Body of pancreas (tissue), 4 donors: ENCODE measurements at regions not wholly inside any gene's neighbourhood (a gene's known extent, or its start where the extent isn't known, plus 50 kb on each side); places are given as distances from the start of the nearest gene placed in this dataset.

ENCODE experiments used
- ATAC-seq: fragments of 150-250 bp; one replicate; pipeline ENCODE4 v1.9.1; 2016
- DNase-seq, 4 donors: peaks; one replicate each; pipeline ENCODE4 v3.0.0-alpha.2; 2019
- H3K27ac ChIP-seq, 4 donors: fragments of 200-600 bp; sonication (generic); 1 replicate in 3 of 4; 2 replicates in 1 of 4; pipeline versions ENCODE4 v1.5.1 to v1.6.1; 2016 to 2019; ENCODE audit warnings: mild to moderate bottlenecking in 1 of 4, mixed read lengths in 1 of 4, moderate library complexity in 1 of 4
- H3K27me3 ChIP-seq, 2 donors: fragments of 200-600 bp; sonication (generic); one replicate each; pipeline ENCODE4 v1.6.0; 2016; ENCODE audit warnings: mild to moderate bottlenecking in 1 of 2
- H3K36me3 ChIP-seq, 2 donors: fragments of 200-600 bp; sonication (generic); replicated peaks in 1 of 2; 2 replicates each; pipeline ENCODE4 v1.5.1; 2016; ENCODE audit warnings: low read depth in 2 of 2; ENCODE audit not compliant: insufficient read depth in 1 of 2
- H3K4me1 ChIP-seq: fragments of 200-600 bp; sonication (generic); one replicate; pipeline ENCODE4 v1.6.0; 2016
- H3K4me3 ChIP-seq, 2 donors: fragments of 200-600 bp; sonication (generic); 1 replicate in 1 of 2; 2 replicates in 1 of 2; pipeline ENCODE4 v1.5.1; 2016 to 2019
- H3K9me3 ChIP-seq, 3 donors: fragments of 200-600 bp; sonication (generic); 1 replicate in 2 of 3; 2 replicates in 1 of 3; pipeline ENCODE4 v1.5.1; 2016
- POLR2A ChIP-seq, 3 donors: fragments of 450-650 bp; IDR thresholded peaks; one replicate each; pipeline ENCODE4 v1.6.1; 2016; ENCODE audit warnings: antibody characterized with exemption in 3 of 3, mild to moderate bottlenecking in 2 of 3
- whole genome bisulfite sequencing, 2 donors: methylation state at CpG; one replicate each; pipeline ENCODE4 v1.1.5; 2017; 5-methylcytosine and 5-hydroxymethylcytosine counted together
- intact Hi-C: fragments of 100-400 bp; cut with DNase I; formaldehyde crosslinking; loops from one replicate; pipeline ENCODE4 v1.15.1; 2023
- TF ChIP-seq, protein P1 (sequence below), 7 experiments: fragments of 450-650 bp in 4 of 7; fragments of 200-600 bp in 3 of 7; sonication (generic) in 3 of 7; IDR thresholded peaks; one replicate each; pipeline ENCODE4 v1.5.1; 2016 to 2019; ENCODE audit warnings: antibody characterized with exemption in 7 of 7

DNA sequence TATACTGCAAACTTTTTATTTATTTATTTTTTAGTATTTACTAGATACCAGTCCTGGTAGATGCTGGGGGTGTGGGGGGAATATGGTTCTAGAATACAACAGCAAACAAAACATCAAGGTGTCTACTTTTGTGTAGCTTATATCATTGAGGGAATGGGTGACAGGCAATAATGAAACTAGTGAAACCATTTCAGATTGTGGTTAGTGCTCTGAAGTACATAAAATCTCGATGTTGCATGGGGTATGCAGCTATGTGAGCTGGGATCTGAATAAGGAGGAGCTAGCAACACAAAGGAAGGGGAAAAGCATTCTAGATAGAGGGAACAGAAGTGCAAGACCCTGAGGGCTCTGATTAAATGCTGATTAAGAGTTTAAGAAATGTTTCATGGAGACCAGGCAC is 103.5 kb downstream of the WT1 start:
- WGBS, 2 donors: 66 to 73% methylated on average over 1 of the region's 1 CpG

GRCh38 chr11:32332990-32333319 is 102.4 kb downstream of the WT1 start:
- no peaks in the 10 kb centered on the region for H3K27me3 ChIP-seq
- H3K36me3 ChIP-seq: no peaks in the 10 kb centered on the region
- ATAC-seq (peak; percentile 12), DNase-seq (no peak)
- TF ChIP-seq POLR2A (IDR thresholded peaks at IDR 0.05): no peak
- TF ChIP-seq, protein P1, sequence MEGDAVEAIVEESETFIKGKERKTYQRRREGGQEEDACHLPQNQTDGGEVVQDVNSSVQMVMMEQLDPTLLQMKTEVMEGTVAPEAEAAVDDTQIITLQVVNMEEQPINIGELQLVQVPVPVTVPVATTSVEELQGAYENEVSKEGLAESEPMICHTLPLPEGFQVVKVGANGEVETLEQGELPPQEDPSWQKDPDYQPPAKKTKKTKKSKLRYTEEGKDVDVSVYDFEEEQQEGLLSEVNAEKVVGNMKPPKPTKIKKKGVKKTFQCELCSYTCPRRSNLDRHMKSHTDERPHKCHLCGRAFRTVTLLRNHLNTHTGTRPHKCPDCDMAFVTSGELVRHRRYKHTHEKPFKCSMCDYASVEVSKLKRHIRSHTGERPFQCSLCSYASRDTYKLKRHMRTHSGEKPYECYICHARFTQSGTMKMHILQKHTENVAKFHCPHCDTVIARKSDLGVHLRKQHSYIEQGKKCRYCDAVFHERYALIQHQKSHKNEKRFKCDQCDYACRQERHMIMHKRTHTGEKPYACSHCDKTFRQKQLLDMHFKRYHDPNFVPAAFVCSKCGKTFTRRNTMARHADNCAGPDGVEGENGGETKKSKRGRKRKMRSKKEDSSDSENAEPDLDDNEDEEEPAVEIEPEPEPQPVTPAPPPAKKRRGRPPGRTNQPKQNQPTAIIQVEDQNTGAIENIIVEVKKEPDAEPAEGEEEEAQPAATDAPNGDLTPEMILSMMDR (IDR thresholded peaks at IDR 0.05): no peak
- H3K4me1 ChIP-seq: peaks cover 18% of the 10 kb centered on the region
- no peaks in the 10 kb centered on the region for H3K9me3 ChIP-seq
- intact Hi-C loops: no loop called here
- peak overlapping the region in 1 of 2 donors; percentile 13 for H3K4me3 ChIP-seq
- WGBS, 2 donors: 13 to 19% methylated on average over 14 of the region's 14 CpGs
- H3K27ac ChIP-seq: no peak overlapping the region

More for the DNA sequence above, 103.5 kb downstream of the WT1 start:
- ATAC-seq: no peak
- Histone ChIP-seq H3K27ac (no peak overlapping the region), H3K4me3 (no peak overlapping the region), H3K9me3 (no peaks in the 10 kb centered on the region), H3K4me1 (peaks cover 18% of the 10 kb centered on the region), H3K27me3 (no peaks in the 10 kb centered on the region), H3K36me3 (no peaks in the 10 kb centered on the region)
- TF ChIP-seq, protein P1 (IDR thresholded peaks at IDR 0.05): no peak
- no peak for TF ChIP-seq POLR2A (IDR thresholded peaks at IDR 0.05)
- DNase-seq: no peak
- intact Hi-C loops: no loop called here

DNA sequence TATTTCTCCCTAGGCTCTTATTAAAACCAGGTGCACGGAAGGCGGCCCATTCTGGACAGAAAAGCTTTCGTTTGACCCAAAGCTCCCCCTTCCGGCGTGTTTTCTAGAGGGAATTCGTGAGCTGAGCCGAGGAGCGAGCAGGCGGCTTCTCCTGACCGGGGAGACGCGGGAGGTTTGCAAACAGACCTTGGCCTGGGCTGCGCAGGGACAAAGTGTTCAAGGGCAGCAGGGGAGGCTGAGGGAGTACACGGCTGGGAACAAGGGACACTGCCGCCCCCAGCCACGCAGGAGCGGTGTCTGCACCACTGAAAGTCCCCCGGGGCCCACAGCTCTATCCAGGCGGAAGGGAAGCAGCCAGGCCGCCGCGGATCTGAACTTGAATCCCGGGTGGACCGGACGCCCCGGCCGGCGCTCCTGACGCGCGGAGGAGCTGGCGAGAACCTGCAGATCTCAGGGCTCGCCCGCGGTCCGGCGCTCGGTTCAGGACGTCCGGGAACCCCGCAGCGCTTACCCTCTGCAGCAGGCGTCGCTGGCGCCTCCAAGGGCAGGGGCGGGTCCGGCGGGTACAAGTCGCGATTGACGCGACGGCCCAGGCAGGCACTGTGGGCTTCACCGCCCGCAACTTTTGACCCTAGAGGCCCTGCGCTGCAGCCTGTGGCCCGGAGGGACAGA is 101.9 kb downstream of the WT1 start:
- Histone ChIP-seq H3K4me3 (peak overlapping the region in 1 of 2 donors; percentile 13), H3K27ac (peak overlapping the region in 1 of 4 donors; percentile 24), H3K36me3 (no peaks in the 10 kb centered on the region), H3K27me3 (no peaks in the 10 kb centered on the region), H3K4me1 (peaks cover 18% of the 10 kb centered on the region), H3K9me3 (no peaks in the 10 kb centered on the region)
- DNase-seq (peak; percentile 75 to 81 (median 78)), ATAC-seq (peak; percentile 91)
- intact Hi-C loops: no loop called here
- 3 to 13% methylated on average over 15 to 56 of the region's 57 CpGs for WGBS, 2 donors
- TF ChIP-seq, protein P1 (IDR thresholded peaks at IDR 0.05): peak in 6 of 7 experiments; percentile 23 to 53 (median 37)
- TF ChIP-seq POLR2A (IDR thresholded peaks at IDR 0.05): peak in 1 of 3 donors; percentile 10

- 90 to 96% methylated on average over 6 to 8 of the region's 8 CpGs for WGBS, 2 donors
- ATAC-seq (no peak), DNase-seq (peak in 2 of 4 donors; percentile 12 to 19)
- intact Hi-C loops: no loop called here
- H3K27ac ChIP-seq: no peak overlapping the region
- H3K27me3 ChIP-seq: no peaks in the 10 kb centered on the region
- no peak overlapping the region for H3K4me3 ChIP-seq
- TF ChIP-seq, protein P1 (IDR thresholded peaks at IDR 0.05): peak in 2 of 7 experiments; percentile 6 to 7
- TF ChIP-seq POLR2A (IDR thresholded peaks at IDR 0.05): no peak
- no peaks in the 10 kb centered on the region for H3K9me3 ChIP-seq
- peaks cover 18% of the 10 kb centered on the region for H3K4me1 ChIP-seq
- H3K36me3 ChIP-seq: no peaks in the 10 kb centered on the region
These were observed 100.5 kb downstream of the WT1 start for GRCh38 chr11:32334822-32335221.
